ENCODE measurements at regions not wholly inside any gene's neighbourhood (a gene's known extent, or its start where the extent isn't known, plus 50 kb on each side); places are given as distances from the start of the nearest gene placed in this dataset.

GRCh38 chr3:159763602-159764489 lies 224.8 kb upstream of the IL12A start (continued):
- TF ChIP-seq EZH2phosphoT487 (IDR thresholded peaks at IDR 0.05; ENCODE audit: borderline replicate concordance, low read depth) (no peak), FOXJ3 (CRISPR knock-in tag; IDR thresholded peaks at IDR 0.05) (no peak), RAD21 (IDR thresholded peaks at IDR 0.05; ENCODE audit: low read length) (no peak), USF1 (IDR thresholded peaks at IDR 0.05; ENCODE audit: borderline replicate concordance, low read depth) (no peak), SMC3 (IDR thresholded peaks at IDR 0.05; ENCODE audit: low read depth, low read length) (no peak), FOSL2 (IDR thresholded peaks at IDR 0.05; ENCODE audit: borderline replicate concordance, low read depth) (no peak), YY1 (IDR thresholded peaks at IDR 0.05; ENCODE audit: low read depth) (no peak), IRF3 (IDR thresholded peaks at IDR 0.05; ENCODE audit: low read depth, low read length) (no peak), RFX5 (IDR thresholded peaks at IDR 0.05; ENCODE audit: low read length) (no peak), MXI1 (IDR thresholded peaks at IDR 0.05; ENCODE audit: low read depth, low read length) (peak; percentile 21; the same call in 1 of the 2 replicates), ELF1 (IDR thresholded peaks at IDR 0.05) (no peak)

- no peak for TF ChIP-seq JUND (IDR thresholded peaks at IDR 0.05)
- TF ChIP-seq NFIC (IDR thresholded peaks at IDR 0.05; ENCODE audit: borderline replicate concordance) = no peak
- TF ChIP-seq ELF1 (IDR thresholded peaks at IDR 0.05) = no peak
- no peak for TF ChIP-seq MAX (IDR thresholded peaks at IDR 0.05; ENCODE audit: low read depth)
- TF ChIP-seq FOXJ3 (CRISPR knock-in tag; IDR thresholded peaks at IDR 0.05) = no peak
- no peak for TF ChIP-seq NRF1 (IDR thresholded peaks at IDR 0.05; ENCODE audit: low read depth, low read length)
- no peak for TF ChIP-seq SMC3 (IDR thresholded peaks at IDR 0.05; ENCODE audit: low read depth, low read length)
- no peak for TF ChIP-seq FOXM1 (IDR thresholded peaks at IDR 0.05; ENCODE audit: low read depth)
- TF ChIP-seq RFX5 (IDR thresholded peaks at IDR 0.05; ENCODE audit: low read length) = no peak
- WGBS (ENCODE audit: low lambda C conversion rate) = 2% methylated on average over 10 of the region's 51 CpGs
These were observed 224.1 kb upstream of the IL12A start for GRCh38 chr3:159764490-159765029.

More at GRCh38 chr3:159764490-159765029, 224.1 kb upstream of the IL12A start:
- Histone ChIP-seq H3K36me3 (replicated peaks in 1 of 2; ENCODE audit: control insufficient read depth in 1 of 2, insufficient read depth in 2 of 2, low read length in 1 of 2) (no peaks in the 10 kb centered on the region), H2AFZ (ENCODE audit: low read depth) (0 out of 2 replicates have a peak overlapping the region, but pooled peaks have one; percentile 83), H3K4me1 (ENCODE audit: control insufficient read depth in 1 of 2, insufficient read depth in 2 of 2, low read depth in 1 of 2, low read length in 1 of 2) (peaks cover 28 to 40% of the 10 kb centered on the region in 2 experiments; a peak in 3 of 4 replicates), H3K9me2 (no peaks in the 10 kb centered on the region), H4K20me1 (ENCODE audit: insufficient read depth) (0 out of 2 replicates have a peak, but pooled peaks cover 7% of the 10 kb centered on the region), H3K9ac (peak overlapping the region; percentile 85), H3F3A (replicated peaks; ENCODE audit: insufficient read depth) (peaks cover 23% of the 10 kb centered on the region), H3K79me2 (ENCODE audit: insufficient read depth) (peaks cover 36% of the 10 kb centered on the region), H3K4me3 (ENCODE audit: low read depth in 2 of 2, low read length in 1 of 2) (peak overlapping the region; percentile 83 to 96), H3K27me3 (ENCODE audit: insufficient read depth) (no peaks in the 10 kb centered on the region), H3K9me3 (no peaks in the 10 kb centered on the region), H3K27ac (ENCODE audit: low read depth in 2 of 2, low read length in 1 of 2) (peak overlapping the region; percentile 88 to 97), H3K4me2 (peak overlapping the region; percentile 83)
- POLR2A ChIA-PET = no interaction called here
- peak; percentile 68 for DNase-seq
- CTCF ChIA-PET = interaction anchor here (0.7 to 1.9 kb wide), 3 partner anchors 20 to 504 kb away, joined by 3 to 6 read pairs (median 3); no protein-coding TSS in a partner anchor
